ENCODE measurements at regions not wholly inside any gene's neighbourhood (a gene's known extent, or its start where the extent isn't known, plus 50 kb on each side); places are given as distances from the start of the nearest gene placed in this dataset.

GRCh38 chr11:115884800-115885534 lies 380.8 kb upstream of the CADM1 start:
- Histone ChIP-seq H3K9ac (ENCODE audit: insufficient read depth, low read length) (no peak overlapping the region), H3K79me2 (ENCODE audit: control insufficient read depth, insufficient read depth, low read length) (no peaks in the 10 kb centered on the region), H2AFZ (ENCODE audit: low read length) (no peak overlapping the region), H3K4me2 (ENCODE audit: extremely low read depth, insufficient read depth, low read length) (no peak overlapping the region), H3K9me3 (ENCODE audit: control insufficient read depth, insufficient read depth, low read depth, low read length) (no peaks in the 10 kb centered on the region), H3K27me3 (ENCODE audit: control insufficient read depth, insufficient read depth, low read length) (no peaks in the 10 kb centered on the region), H4K20me1 (ENCODE audit: control insufficient read depth, extremely low read depth, insufficient read depth, low read length) (no peaks in the 10 kb centered on the region), H3K27ac (ENCODE audit: insufficient read depth, low read length) (no peak overlapping the region), H3K36me3 (ENCODE audit: control insufficient read depth, insufficient read depth, low read length) (no peaks in the 10 kb centered on the region), H3K4me3 (replicated peaks in 1 of 4; ENCODE audit: control extremely low read depth in 1 of 4, insufficient read depth in 1 of 4, low read depth in 3 of 4, low read length in 4 of 4) (no peak overlapping the region), H3K4me1 (ENCODE audit: control insufficient read depth, extremely low read depth, insufficient read depth, low read length) (no peaks in the 10 kb centered on the region)
- DNase-seq (ENCODE audit: low read depth in 2 of 2): no peak
- TF ChIP-seq CTCF (conservative IDR thresholded peaks at IDR 0.05 in 1 of 2, IDR thresholded peaks at IDR 0.05 in 1 of 2; ENCODE audit: low read depth in 1 of 2, low read length in 2 of 2): no peak
- no peak for TF ChIP-seq EZH2 (IDR thresholded peaks at IDR 0.05; ENCODE audit: low read length, missing control alignments)

- no peaks in the 10 kb centered on the region for H3K36me3 ChIP-seq (ENCODE audit: control insufficient read depth, insufficient read depth, low read length)
- H3K9ac ChIP-seq (ENCODE audit: insufficient read depth, low read length): no peak overlapping the region
- H3K27ac ChIP-seq (ENCODE audit: insufficient read depth, low read length): no peak overlapping the region
- TF ChIP-seq EZH2 (IDR thresholded peaks at IDR 0.05; ENCODE audit: low read length, missing control alignments) (no peak), CTCF (conservative IDR thresholded peaks at IDR 0.05 in 1 of 2, IDR thresholded peaks at IDR 0.05 in 1 of 2; ENCODE audit: low read depth in 1 of 2, low read length in 2 of 2) (no peak)
- no peaks in the 10 kb centered on the region for H3K27me3 ChIP-seq (ENCODE audit: control insufficient read depth, insufficient read depth, low read length)
- H3K79me2 ChIP-seq (ENCODE audit: control insufficient read depth, insufficient read depth, low read length): no peaks in the 10 kb centered on the region
- no peaks in the 10 kb centered on the region for H3K9me3 ChIP-seq (ENCODE audit: control insufficient read depth, insufficient read depth, low read depth, low read length)
- no peak overlapping the region for H2AFZ ChIP-seq (ENCODE audit: low read length)
- H3K4me2 ChIP-seq (ENCODE audit: extremely low read depth, insufficient read depth, low read length): no peak overlapping the region
- no peak overlapping the region for H3K4me3 ChIP-seq (replicated peaks in 1 of 4; ENCODE audit: control extremely low read depth in 1 of 4, insufficient read depth in 1 of 4, low read depth in 3 of 4, low read length in 4 of 4)
- H4K20me1 ChIP-seq (ENCODE audit: control insufficient read depth, extremely low read depth, insufficient read depth, low read length): no peaks in the 10 kb centered on the region
- no peaks in the 10 kb centered on the region for H3K4me1 ChIP-seq (ENCODE audit: control insufficient read depth, extremely low read depth, insufficient read depth, low read length)
- no peak for DNase-seq (ENCODE audit: low read depth in 2 of 2)
Observed at GRCh38 chr11:115874843-115875242, 370.6 kb upstream of the CADM1 start.

GRCh38 chr11:115873813-115874212 lies 369.6 kb upstream of the CADM1 start:
- no peaks in the 10 kb centered on the region for H3K36me3 ChIP-seq (ENCODE audit: control insufficient read depth, insufficient read depth, low read length)
- no peaks in the 10 kb centered on the region for H3K4me1 ChIP-seq (ENCODE audit: control insufficient read depth, extremely low read depth, insufficient read depth, low read length)
- TF ChIP-seq EZH2 (IDR thresholded peaks at IDR 0.05; ENCODE audit: low read length, missing control alignments): no peak
- TF ChIP-seq CTCF (conservative IDR thresholded peaks at IDR 0.05 in 1 of 2, IDR thresholded peaks at IDR 0.05 in 1 of 2; ENCODE audit: low read depth in 1 of 2, low read length in 2 of 2): no peak
- H3K4me3 ChIP-seq (replicated peaks in 1 of 4; ENCODE audit: control extremely low read depth in 1 of 4, insufficient read depth in 1 of 4, low read depth in 3 of 4, low read length in 4 of 4): no peak overlapping the region
- no peak overlapping the region for H2AFZ ChIP-seq (ENCODE audit: low read length)
- no peak for DNase-seq (ENCODE audit: low read depth in 2 of 2)
- no peak overlapping the region for H3K27ac ChIP-seq (ENCODE audit: insufficient read depth, low read length)
- no peaks in the 10 kb centered on the region for H3K9me3 ChIP-seq (ENCODE audit: control insufficient read depth, insufficient read depth, low read depth, low read length)
- no peaks in the 10 kb centered on the region for H4K20me1 ChIP-seq (ENCODE audit: control insufficient read depth, extremely low read depth, insufficient read depth, low read length)
- H3K4me2 ChIP-seq (ENCODE audit: extremely low read depth, insufficient read depth, low read length): no peak overlapping the region
- no peak overlapping the region for H3K9ac ChIP-seq (ENCODE audit: insufficient read depth, low read length)
- H3K27me3 ChIP-seq (ENCODE audit: control insufficient read depth, insufficient read depth, low read length): no peaks in the 10 kb centered on the region
- H3K79me2 ChIP-seq (ENCODE audit: control insufficient read depth, insufficient read depth, low read length): no peaks in the 10 kb centered on the region
